Cardiac fibroblast (primary cell): ENCODE measurements at regions not wholly inside any gene's neighbourhood (a gene's known extent, or its start where the extent isn't known, plus 50 kb on each side); places are given as distances from the start of the nearest gene placed in this dataset.
A peak's percentile ranks its signal among the peaks of the same experiment; 100 is the strongest.

Source experiments
- DNase-seq, 2 donors: peaks; one replicate each; pipeline versions ENCODE4 v3.0.0 to v3.0.0-alpha.2; 2010; ENCODE audit warnings: low read depth in 2 of 2
- H3K4me3 ChIP-seq, 2 donors: replicated peaks in 1 of 2; 1 replicate in 1 of 2; 2 replicates in 1 of 2; pipeline ENCODE4 v1.5.1; 2011; ENCODE audit warnings: low read depth in 2 of 2, low read length in 2 of 2, mild to moderate bottlenecking in 2 of 2, moderate library complexity in 1 of 2
- TF ChIP-seq, protein P1 (sequence below): IDR thresholded peaks from one replicate; pipeline ENCODE4 v1.5.1; 2011; ENCODE audit warnings: low read depth, mild to moderate bottlenecking, low read length, inconsistent platforms

DNA sequence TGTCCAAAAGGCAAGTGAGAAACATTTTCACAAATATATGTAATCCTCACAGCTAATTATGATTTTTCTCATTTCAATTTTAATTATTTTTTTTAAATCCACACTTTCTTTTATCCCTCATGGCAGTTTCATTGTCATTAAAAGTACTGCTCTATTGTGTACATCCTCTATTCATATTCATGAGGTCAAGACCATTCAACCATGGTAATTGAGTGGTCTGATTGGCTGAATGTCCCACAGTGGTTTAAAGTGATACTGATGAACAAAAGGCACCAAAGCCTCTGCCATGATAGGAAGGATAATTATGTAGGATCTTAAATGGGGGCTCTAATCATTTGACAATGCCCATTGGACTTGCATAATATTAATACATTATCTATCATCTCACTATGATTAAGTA lies 108.4 kb upstream of the EPHA4 start:
- TF ChIP-seq, protein P1, sequence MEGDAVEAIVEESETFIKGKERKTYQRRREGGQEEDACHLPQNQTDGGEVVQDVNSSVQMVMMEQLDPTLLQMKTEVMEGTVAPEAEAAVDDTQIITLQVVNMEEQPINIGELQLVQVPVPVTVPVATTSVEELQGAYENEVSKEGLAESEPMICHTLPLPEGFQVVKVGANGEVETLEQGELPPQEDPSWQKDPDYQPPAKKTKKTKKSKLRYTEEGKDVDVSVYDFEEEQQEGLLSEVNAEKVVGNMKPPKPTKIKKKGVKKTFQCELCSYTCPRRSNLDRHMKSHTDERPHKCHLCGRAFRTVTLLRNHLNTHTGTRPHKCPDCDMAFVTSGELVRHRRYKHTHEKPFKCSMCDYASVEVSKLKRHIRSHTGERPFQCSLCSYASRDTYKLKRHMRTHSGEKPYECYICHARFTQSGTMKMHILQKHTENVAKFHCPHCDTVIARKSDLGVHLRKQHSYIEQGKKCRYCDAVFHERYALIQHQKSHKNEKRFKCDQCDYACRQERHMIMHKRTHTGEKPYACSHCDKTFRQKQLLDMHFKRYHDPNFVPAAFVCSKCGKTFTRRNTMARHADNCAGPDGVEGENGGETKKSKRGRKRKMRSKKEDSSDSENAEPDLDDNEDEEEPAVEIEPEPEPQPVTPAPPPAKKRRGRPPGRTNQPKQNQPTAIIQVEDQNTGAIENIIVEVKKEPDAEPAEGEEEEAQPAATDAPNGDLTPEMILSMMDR, result no peak
- no peak overlapping the region for H3K4me3 ChIP-seq
- no peak for DNase-seq

GRCh38 chr2:221677688-221678087 lies 105.6 kb upstream of the EPHA4 start:
- H3K4me3 ChIP-seq, result no peak overlapping the region
- DNase-seq, result no peak
- TF ChIP-seq, protein P1, result no peak

DNA sequence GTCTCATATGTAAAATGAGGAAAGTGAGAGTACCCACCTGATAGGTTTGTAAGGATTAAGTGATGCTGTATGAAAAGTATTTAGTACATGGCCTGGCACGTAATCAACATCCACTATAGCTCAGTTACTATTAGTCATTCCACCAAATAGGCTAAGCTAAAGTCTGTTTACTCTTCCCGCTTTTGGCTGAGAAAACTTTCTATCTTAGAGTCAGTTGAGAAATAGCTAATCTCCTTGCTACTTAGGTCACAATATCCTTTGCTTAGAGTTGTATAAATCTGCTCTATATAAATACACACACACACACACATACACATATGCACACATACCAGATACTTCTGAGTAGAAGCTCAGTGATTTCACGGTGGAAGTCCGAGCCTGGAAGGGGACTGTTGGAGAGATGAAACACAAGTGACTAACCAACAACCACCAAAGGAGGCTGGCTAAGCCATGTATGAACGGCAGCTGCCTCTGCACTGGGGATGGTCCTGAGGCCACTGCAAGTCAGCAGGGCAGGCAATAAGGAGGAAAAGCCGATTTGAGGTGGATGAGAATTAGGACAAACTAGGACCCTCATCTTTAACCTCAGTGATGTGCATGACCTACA lies 104.6 kb upstream of the EPHA4 start:
- TF ChIP-seq, protein P1, result no peak
- H3K4me3 ChIP-seq, result no peak overlapping the region
- no peak for DNase-seq

- H3K4me3 ChIP-seq, result no peak overlapping the region
- DNase-seq, result no peak
- TF ChIP-seq, protein P1, result no peak
Observed at GRCh38 chr2:221675201-221675908, 103.3 kb upstream of the EPHA4 start.

DNA sequence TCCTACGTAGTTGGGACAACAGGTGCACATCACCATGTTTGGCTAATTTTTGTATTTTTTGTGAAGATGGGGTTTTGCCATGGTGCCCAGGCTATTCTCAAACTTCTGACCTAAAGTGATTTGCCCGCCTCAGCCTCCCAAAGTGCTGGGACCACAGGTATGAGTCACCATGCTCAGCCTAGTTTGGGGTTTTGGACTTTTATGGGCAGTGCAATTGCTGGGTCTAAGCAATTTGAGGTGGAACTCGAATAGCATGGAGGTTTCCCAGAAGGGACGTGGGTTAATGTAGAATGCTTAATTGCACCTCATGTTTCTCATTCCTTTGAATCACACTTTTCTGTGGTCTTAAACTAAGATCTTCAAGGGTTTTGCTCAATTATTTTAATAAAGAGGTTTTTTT lies 102.3 kb upstream of the EPHA4 start:
- TF ChIP-seq, protein P1, result no peak
- no peak for DNase-seq

DNA sequence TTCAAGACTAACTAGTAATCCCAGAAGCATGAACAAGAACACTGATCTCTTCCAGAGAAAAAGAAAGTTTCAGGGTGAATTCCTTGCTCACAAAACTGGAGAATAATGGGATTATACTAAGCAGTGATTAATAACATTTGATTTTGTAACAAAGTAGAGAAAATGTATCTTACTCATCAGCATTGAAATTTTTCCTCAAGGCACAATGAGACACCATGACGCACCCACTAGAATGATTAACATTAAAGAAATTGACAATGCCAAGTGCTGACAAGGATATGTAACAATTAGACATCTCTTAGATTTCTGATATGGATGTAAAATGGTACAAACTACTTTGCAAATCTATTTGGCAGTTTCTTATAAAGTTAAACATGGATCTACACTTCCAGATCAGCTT lies 101.1 kb upstream of the EPHA4 start:
- TF ChIP-seq, protein P1, result no peak
- no peak for DNase-seq

More for the DNA sequence above, 102.3 kb upstream of the EPHA4 start:
- no peak overlapping the region for H3K4me3 ChIP-seq

DNA sequence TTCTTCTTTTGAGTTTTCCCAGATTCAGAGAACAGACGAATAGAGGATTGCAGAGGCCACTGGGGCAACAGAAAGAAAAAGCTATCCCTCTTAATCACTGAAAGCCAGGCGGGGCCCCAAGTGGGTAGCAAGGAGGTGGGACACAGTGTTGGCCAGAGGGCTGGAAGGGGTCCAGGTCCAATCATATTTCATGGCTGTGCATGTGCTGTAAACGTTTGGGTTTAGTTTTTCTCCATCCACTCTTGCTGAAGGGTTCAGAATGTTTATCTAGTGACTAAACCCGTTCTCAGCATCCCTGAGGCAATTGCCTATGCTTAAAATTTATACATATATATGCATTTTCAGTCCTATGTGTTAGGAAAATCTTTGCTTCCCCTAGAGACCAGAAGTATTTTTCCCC lies 99.4 kb upstream of the EPHA4 start:
- DNase-seq, result peak in 1 of 2 donors; percentile 0
- no peak overlapping the region for H3K4me3 ChIP-seq
- TF ChIP-seq, protein P1, result no peak

More for the DNA sequence above, 101.1 kb upstream of the EPHA4 start:
- H3K4me3 ChIP-seq, result no peak overlapping the region
